Gastrocnemius medialis (tissue), 4 donors: ENCODE measurements at regions not wholly inside any gene's neighbourhood (a gene's known extent, or its start where the extent isn't known, plus 50 kb on each side); places are given as distances from the start of the nearest gene placed in this dataset.

Experiments
- CTCF ChIP-seq, 5 experiments: fragments of 450-650 bp in 3 of 5; fragments of 200-600 bp in 2 of 5; sonication (generic) in 2 of 5; IDR thresholded peaks in 4 of 5; conservative IDR thresholded peaks in 1 of 5; 1 replicate in 4 of 5; 2 replicates in 1 of 5; pipeline ENCODE4 v1.5.1; 2016 to 2019; ENCODE audit warnings: antibody characterized with exemption in 5 of 5, mild to moderate bottlenecking in 3 of 5, moderate library complexity in 3 of 5
- POLR2A ChIP-seq, 2 donors: fragments of 450-650 bp; IDR thresholded peaks; one replicate each; pipeline ENCODE4 v1.6.1; 2017; ENCODE audit warnings: antibody characterized with exemption in 2 of 2, mild to moderate bottlenecking in 2 of 2, moderate library complexity in 2 of 2

- TF ChIP-seq CTCF (IDR thresholded peaks at IDR 0.05 in 4 of 5, conservative IDR thresholded peaks at IDR 0.05 in 1 of 5), result no peak
- TF ChIP-seq POLR2A (IDR thresholded peaks at IDR 0.05), result no peak
Measured at GRCh38 chr2:133871545-133872209, 303.4 kb upstream of the NCKAP5 start.
